Mammary epithelial cell (primary cell): ENCODE measurements at regions not wholly inside any gene's neighbourhood (a gene's known extent, or its start where the extent isn't known, plus 50 kb on each side); places are given as distances from the start of the nearest gene placed in this dataset.

Source experiments
- CTCF ChIP-seq, 2 donors: IDR thresholded peaks in 1 of 2; conservative IDR thresholded peaks in 1 of 2; 2 replicates each; pipeline ENCODE4 v1.5.1; 2011 to 2012; ENCODE audit warnings: inconsistent platforms in 2 of 2, low read length in 2 of 2, mild to moderate bottlenecking in 2 of 2, control low read depth in 1 of 2, low read depth in 1 of 2; ENCODE audit not compliant: insufficient read depth in 1 of 2; ENCODE audit errors: extremely low read depth in 1 of 2
- EZH2 ChIP-seq: IDR thresholded peaks from 2 replicates; pipeline ENCODE4 v1.6.1; 2012; ENCODE audit warnings: low read length, inconsistent platforms, borderline replicate concordance

GRCh38 chr2:81213598-81213997 lies 909.0 kb upstream of the LRRTM1 start:
- TF ChIP-seq CTCF (conservative IDR thresholded peaks at IDR 0.05 in 1 of 2, IDR thresholded peaks at IDR 0.05 in 1 of 2; ENCODE audit: extremely low read depth in 1 of 2, insufficient read depth in 1 of 2, low read depth in 1 of 2, low read length in 2 of 2) (no peak), EZH2 (no peak)
